ENCODE measurements at regions not wholly inside any gene's neighbourhood (a gene's known extent, or its start where the extent isn't known, plus 50 kb on each side); places are given as distances from the start of the nearest gene placed in this dataset.

DNA sequence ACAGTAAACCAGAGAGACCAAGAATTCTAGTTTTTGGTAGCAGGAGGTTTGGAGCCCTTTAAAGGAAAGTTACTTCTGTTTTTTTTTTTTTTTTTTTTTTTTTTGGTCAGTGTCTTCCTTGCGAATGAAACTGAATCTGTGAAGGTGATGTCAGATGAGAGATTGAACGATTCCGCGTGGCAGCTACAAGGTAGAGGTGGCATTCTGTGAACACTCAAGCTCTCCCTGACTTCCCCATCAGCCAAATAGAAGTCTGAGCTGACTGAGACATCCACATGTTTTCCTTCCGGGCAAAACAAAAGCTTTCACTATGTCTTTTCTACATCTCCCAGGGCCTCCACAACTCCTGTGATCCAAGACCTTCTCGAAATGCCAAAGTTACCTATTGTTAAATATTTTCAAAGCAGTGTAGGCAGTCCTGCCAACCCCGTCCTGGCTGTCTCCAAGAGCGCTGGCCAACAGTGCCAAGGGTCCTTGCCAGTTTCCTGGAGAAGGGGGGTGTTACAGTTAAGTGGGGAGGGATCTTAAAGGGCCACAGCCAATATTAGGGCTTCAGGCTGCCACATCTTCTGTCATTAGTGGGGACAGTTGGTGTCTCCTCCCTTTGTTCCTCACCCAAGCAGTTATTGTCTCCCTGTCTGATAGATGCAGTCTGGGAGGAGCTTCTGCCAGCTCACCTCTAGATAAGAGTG, 102.9 kb upstream of the SLC34A2 start:
- TF ChIP-seq POLR2AphosphoS5 (IDR thresholded peaks at IDR 0.05), result peak in 1 of 2 donors; percentile 58
- peak in 1 of 4 donors; percentile 33 for TF ChIP-seq POLR2A (IDR thresholded peaks at IDR 0.05)
- TF ChIP-seq, protein P1, sequence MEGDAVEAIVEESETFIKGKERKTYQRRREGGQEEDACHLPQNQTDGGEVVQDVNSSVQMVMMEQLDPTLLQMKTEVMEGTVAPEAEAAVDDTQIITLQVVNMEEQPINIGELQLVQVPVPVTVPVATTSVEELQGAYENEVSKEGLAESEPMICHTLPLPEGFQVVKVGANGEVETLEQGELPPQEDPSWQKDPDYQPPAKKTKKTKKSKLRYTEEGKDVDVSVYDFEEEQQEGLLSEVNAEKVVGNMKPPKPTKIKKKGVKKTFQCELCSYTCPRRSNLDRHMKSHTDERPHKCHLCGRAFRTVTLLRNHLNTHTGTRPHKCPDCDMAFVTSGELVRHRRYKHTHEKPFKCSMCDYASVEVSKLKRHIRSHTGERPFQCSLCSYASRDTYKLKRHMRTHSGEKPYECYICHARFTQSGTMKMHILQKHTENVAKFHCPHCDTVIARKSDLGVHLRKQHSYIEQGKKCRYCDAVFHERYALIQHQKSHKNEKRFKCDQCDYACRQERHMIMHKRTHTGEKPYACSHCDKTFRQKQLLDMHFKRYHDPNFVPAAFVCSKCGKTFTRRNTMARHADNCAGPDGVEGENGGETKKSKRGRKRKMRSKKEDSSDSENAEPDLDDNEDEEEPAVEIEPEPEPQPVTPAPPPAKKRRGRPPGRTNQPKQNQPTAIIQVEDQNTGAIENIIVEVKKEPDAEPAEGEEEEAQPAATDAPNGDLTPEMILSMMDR (IDR thresholded peaks at IDR 0.05), result no peak
- TF ChIP-seq EP300 (IDR thresholded peaks at IDR 0.05), result peak in 1 of 4 donors; percentile 36

Measured in upper lobe of left lung (tissue), 4 donors.